WERI-Rb-1 (cell line): ENCODE measurements at regions not wholly inside any gene's neighbourhood (a gene's known extent, or its start where the extent isn't known, plus 50 kb on each side); places are given as distances from the start of the nearest gene placed in this dataset.

Experiments used
- DNase-seq: peaks from one replicate; pipeline ENCODE4 v3.0.0-alpha.2; 2020
- H3K27ac ChIP-seq: fragments of 250-450 bp; sonication (Bioruptor Pico); 2 replicates; pipeline ENCODE4 v1.5.1; 2020; ENCODE audit warnings: mild to moderate bottlenecking, moderate library complexity
- H3K27me3 ChIP-seq: fragments of 250-450 bp; sonication (Bioruptor Pico); 2 replicates; pipeline ENCODE4 v1.5.1; 2021; ENCODE audit warnings: mild to moderate bottlenecking, low read depth, moderate library complexity; ENCODE audit not compliant: insufficient read depth, severe bottlenecking
- H3K36me3 ChIP-seq: fragments of 250-450 bp; sonication (Bioruptor Pico); 2 replicates; pipeline ENCODE4 v1.5.1; 2020; ENCODE audit warnings: mild to moderate bottlenecking, moderate library complexity
- H3K4me3 ChIP-seq: 2 replicates; pipeline ENCODE4 v1.5.1; 2011; ENCODE audit warnings: low read depth, mild to moderate bottlenecking, control low read depth, low read length
- H3K9me3 ChIP-seq: fragments of 250-450 bp; sonication (Bioruptor Pico); 2 replicates; pipeline ENCODE4 v1.5.1; 2021; ENCODE audit warnings: mild to moderate bottlenecking, moderate library complexity; ENCODE audit not compliant: severe bottlenecking
- TF ChIP-seq, protein P1 (sequence below): IDR thresholded peaks from 2 replicates; pipeline ENCODE4 v1.5.1; 2011; ENCODE audit warnings: low read depth, mild to moderate bottlenecking, control low read depth, inconsistent platforms, low read length

DNA sequence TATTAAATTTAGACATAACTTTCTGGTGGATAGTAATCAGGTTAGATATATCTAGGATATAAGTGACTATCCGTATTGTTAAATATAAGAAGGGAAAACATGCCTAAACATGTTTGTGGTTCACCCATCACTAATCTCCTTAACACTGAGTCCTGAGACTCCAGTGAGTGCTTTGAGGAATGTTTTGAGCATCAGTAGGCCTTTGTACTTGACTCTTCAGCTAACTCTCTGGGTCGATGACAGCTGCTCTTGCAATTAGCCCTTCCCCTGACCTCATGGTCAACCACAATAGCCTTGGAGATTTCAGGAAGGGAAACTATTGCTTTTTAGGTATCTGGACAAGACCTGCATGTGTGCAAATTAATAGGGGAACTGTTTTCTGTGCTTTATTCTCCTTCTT is 716.8 kb downstream of the EPHA4 start:
- H3K4me3 ChIP-seq: no peak overlapping the region
- H3K27ac ChIP-seq: peak overlapping the region; percentile 68
- H3K27me3 ChIP-seq: no peaks in the 10 kb centered on the region
- TF ChIP-seq, protein P1, sequence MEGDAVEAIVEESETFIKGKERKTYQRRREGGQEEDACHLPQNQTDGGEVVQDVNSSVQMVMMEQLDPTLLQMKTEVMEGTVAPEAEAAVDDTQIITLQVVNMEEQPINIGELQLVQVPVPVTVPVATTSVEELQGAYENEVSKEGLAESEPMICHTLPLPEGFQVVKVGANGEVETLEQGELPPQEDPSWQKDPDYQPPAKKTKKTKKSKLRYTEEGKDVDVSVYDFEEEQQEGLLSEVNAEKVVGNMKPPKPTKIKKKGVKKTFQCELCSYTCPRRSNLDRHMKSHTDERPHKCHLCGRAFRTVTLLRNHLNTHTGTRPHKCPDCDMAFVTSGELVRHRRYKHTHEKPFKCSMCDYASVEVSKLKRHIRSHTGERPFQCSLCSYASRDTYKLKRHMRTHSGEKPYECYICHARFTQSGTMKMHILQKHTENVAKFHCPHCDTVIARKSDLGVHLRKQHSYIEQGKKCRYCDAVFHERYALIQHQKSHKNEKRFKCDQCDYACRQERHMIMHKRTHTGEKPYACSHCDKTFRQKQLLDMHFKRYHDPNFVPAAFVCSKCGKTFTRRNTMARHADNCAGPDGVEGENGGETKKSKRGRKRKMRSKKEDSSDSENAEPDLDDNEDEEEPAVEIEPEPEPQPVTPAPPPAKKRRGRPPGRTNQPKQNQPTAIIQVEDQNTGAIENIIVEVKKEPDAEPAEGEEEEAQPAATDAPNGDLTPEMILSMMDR: no peak
- H3K36me3 ChIP-seq: no peaks in the 10 kb centered on the region
- DNase-seq: peak; percentile 54
- no peaks in the 10 kb centered on the region for H3K9me3 ChIP-seq

DNA sequence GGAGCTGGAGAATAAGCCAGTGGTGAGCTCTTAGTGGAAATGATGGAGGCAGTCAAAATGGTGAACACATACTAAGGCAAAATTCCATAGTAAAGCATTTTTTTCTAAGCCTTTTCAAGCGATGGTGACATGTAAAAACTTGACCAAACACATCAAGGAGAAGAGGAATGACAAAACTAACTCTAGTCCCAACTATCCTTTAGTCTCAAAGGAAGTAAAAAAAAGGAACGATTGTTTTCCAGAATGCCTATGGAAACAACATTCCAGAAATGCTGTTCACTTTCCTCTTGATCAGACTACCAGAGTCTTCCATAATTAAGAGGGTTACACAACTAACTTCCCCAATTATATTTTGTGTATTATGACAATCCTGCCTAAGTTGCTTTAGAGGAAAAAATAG is 715.6 kb downstream of the EPHA4 start:
- H3K27me3 ChIP-seq: no peaks in the 10 kb centered on the region
- TF ChIP-seq, protein P1: no peak
- H3K9me3 ChIP-seq: no peaks in the 10 kb centered on the region

DNA sequence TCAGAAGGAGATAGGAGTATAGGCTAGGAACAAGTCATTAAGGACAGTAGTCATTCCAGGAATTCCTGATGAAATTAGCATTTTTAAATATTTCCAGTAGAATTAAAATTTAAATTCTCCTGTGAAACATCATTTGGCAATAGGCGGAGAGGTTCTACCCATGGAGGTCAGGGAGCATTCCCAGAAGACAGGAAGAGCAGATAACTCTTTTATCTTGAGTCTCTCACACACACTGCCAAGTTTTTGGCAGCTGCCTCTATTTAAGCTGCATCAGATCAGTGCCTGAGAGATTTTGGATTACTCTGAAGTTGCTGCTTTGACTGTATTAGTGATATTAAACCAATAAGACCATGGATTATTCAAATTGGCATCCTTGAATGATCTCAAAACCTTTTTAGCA is 714.7 kb downstream of the EPHA4 start:
- no peaks in the 10 kb centered on the region for H3K9me3 ChIP-seq
- no peak overlapping the region for H3K4me3 ChIP-seq
- no peaks in the 10 kb centered on the region for H3K36me3 ChIP-seq
- TF ChIP-seq, protein P1: no peak
- no peak overlapping the region for H3K27ac ChIP-seq
- peak; percentile 24 for DNase-seq
- H3K27me3 ChIP-seq: no peaks in the 10 kb centered on the region

More for the DNA sequence above, 715.6 kb downstream of the EPHA4 start:
- no peak overlapping the region for H3K4me3 ChIP-seq
- H3K27ac ChIP-seq: no peak overlapping the region
- no peak for DNase-seq
- H3K36me3 ChIP-seq: no peaks in the 10 kb centered on the region

DNA sequence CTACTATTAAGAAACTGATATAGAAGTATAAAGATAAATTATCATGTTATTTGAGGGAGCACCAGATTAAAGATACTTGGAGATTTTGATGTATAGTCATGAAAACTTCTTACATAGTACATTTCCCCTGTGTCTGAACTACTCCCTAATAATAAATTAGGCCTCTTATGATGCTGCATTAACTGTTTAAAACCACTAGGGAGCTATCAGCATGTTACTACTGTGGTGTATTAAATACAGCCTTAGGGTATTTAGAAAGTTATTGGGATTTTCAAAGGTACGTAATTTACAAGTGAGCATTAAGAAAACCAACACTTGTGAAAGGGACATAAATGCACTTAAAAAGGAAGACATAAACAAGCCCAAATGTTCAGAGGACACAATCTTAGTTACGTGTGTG is 714.0 kb downstream of the EPHA4 start:
- TF ChIP-seq, protein P1: no peak
- no peak overlapping the region for H3K4me3 ChIP-seq
- no peaks in the 10 kb centered on the region for H3K9me3 ChIP-seq
- no peak overlapping the region for H3K27ac ChIP-seq
- DNase-seq: no peak
- H3K27me3 ChIP-seq: no peaks in the 10 kb centered on the region
- H3K36me3 ChIP-seq: no peaks in the 10 kb centered on the region

DNA sequence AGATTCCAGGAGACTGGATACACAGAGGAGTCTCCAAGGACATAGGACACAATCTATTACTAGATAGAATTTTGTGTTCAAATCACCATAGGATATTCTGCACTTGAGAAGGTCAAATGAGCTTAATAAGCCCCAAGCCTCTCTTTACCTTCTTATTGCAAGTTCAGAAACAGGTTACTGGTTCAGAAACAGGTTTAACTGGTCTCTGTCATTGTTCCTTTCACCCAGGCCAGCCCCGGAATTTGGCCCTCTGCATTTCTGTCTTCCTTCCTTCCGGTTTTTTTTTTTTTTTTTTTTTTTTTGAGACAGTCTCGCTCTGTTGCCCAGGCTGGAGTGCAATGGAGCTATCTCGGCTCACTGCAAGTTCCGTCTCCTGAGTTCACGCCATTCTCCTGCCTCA is 700.2 kb downstream of the EPHA4 start:
- Histone ChIP-seq H3K27me3 (no peaks in the 10 kb centered on the region), H3K36me3 (no peaks in the 10 kb centered on the region), H3K9me3 (no peaks in the 10 kb centered on the region), H3K4me3 (no peak overlapping the region), H3K27ac (no peak overlapping the region)
- TF ChIP-seq, protein P1: no peak
- no peak for DNase-seq

DNA sequence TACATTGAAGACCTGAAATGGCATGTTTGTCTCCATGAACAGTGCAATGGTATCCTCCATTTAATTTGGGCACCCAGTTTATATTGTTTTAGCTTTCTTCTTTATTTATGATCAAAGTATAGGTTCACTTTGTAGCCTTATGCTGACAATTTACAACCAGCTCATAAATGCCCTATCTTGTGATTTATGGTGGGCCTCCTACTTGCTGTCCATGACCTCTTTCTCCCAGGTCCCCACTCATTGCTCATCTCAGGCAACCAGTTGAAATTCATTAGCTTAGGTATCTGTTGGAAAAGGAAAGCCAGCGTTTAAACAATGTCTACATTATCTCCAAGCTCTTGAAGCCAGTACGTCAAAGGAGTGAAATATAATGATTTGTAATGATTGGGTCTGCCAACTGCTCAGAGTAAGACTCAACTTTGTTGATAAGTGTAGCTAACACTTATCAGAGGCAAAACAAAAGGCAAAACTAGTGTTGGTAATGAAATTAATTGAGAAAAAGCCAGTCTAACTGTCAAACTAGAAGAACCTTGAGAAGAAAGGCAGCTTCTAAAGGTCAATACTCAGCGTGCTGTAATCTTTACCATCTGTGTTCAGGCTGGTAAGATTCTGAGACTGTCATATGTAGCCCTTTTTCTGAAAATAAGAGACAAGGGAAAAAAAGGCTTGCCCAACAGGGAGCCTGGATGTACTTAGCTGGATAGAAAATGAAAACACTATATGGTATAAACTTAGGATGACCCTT is 695.9 kb downstream of the EPHA4 start:
- DNase-seq: no peak
- Histone ChIP-seq H3K36me3 (no peaks in the 10 kb centered on the region), H3K4me3 (no peak overlapping the region), H3K27ac (no peak overlapping the region), H3K27me3 (no peaks in the 10 kb centered on the region), H3K9me3 (no peaks in the 10 kb centered on the region)
- TF ChIP-seq, protein P1: no peak
